ENCODE measurements at regions not wholly inside any gene's neighbourhood (a gene's known extent, or its start where the extent isn't known, plus 50 kb on each side); places are given as distances from the start of the nearest gene placed in this dataset.

GRCh38 chr1:195186544-195186943 is 1421.7 kb downstream of the KCNT2 start:
- WGBS (ENCODE audit: missing lambda C conversion rate): 46% methylated on average over 3 of the region's 3 CpGs
- ATAC-seq: no peak
- ChIA-PET CTCF (no interaction called here), POLR2A (no interaction called here)
- no peak overlapping the region for H3K4me2 ChIP-seq
- no peak overlapping the region for H3K4me3 ChIP-seq
- DNase-seq (ENCODE audit: low read depth in 1 of 2, low spot score in 1 of 2): no peak
- no peak for FAIRE-seq
- no peak for TF ChIP-seq JUN (IDR thresholded peaks at IDR 0.05)
- TF ChIP-seq EHF (CRISPR knock-in tag; IDR thresholded peaks at IDR 0.05): no peak
- TF ChIP-seq E2F6 (IDR thresholded peaks at IDR 0.05; ENCODE audit: borderline replicate concordance, low read depth): no peak
- no peak for TF ChIP-seq MAZ (IDR thresholded peaks at IDR 0.05; ENCODE audit: borderline replicate concordance, low read depth, low read length)
- TF ChIP-seq HOXB5 (CRISPR knock-in tag; IDR thresholded peaks at IDR 0.05): no peak
- no peak for TF ChIP-seq HOXA7 (CRISPR knock-in tag; IDR thresholded peaks at IDR 0.05)
- TF ChIP-seq CTCF (IDR thresholded peaks at IDR 0.05): no peak
- no peak for TF ChIP-seq CEBPB (IDR thresholded peaks at IDR 0.05)
- no peak for TF ChIP-seq ZNF302 (CRISPR knock-in tag; IDR thresholded peaks at IDR 0.05)
- no peak for TF ChIP-seq RARB (CRISPR knock-in tag; IDR thresholded peaks at IDR 0.05)
- TF ChIP-seq PHF8 (IDR thresholded peaks at IDR 0.05; ENCODE audit: borderline replicate concordance, low read depth): no peak
- no peak for TF ChIP-seq ZFP36 (IDR thresholded peaks at IDR 0.05; ENCODE audit: borderline replicate concordance, partially characterized antibody)
- no peak for TF ChIP-seq BCL3 (IDR thresholded peaks at IDR 0.05)
- no peak for TF ChIP-seq KDM5A (IDR thresholded peaks at IDR 0.05)
- H3K4me1 ChIP-seq: no peaks in the 10 kb centered on the region
- H3K9me3 ChIP-seq: no peaks in the 10 kb centered on the region
- no peak overlapping the region for H3K27ac ChIP-seq

- ChIA-PET POLR2A (no interaction called here), CTCF (no interaction called here)
- TF ChIP-seq BCL3 (IDR thresholded peaks at IDR 0.05) (no peak), REST (IDR thresholded peaks at IDR 0.05) (no peak), HDAC2 (IDR thresholded peaks at IDR 0.05) (no peak), MAX (IDR thresholded peaks at IDR 0.05) (no peak), KDM1A (IDR thresholded peaks at IDR 0.05; ENCODE audit: low read depth) (no peak), RFX5 (IDR thresholded peaks at IDR 0.05) (no peak), GATA3 (IDR thresholded peaks at IDR 0.05; ENCODE audit: borderline replicate concordance) (no peak), HMGXB4 (CRISPR knock-in tag; IDR thresholded peaks at IDR 0.05; ENCODE audit: borderline replicate concordance) (no peak), MYC (IDR thresholded peaks at IDR 0.05; ENCODE audit: borderline replicate concordance, low read length) (no peak), CHD4 (IDR thresholded peaks at IDR 0.05; ENCODE audit: borderline replicate concordance) (no peak), POLR2A (IDR thresholded peaks at IDR 0.05; ENCODE audit: low read length) (no peak), NPAS2 (CRISPR knock-in tag; IDR thresholded peaks at IDR 0.05; ENCODE audit: borderline replicate concordance) (no peak)
- H3K27ac ChIP-seq: no peak overlapping the region
- DNase-seq (ENCODE audit: low read depth in 1 of 2, low spot score in 1 of 2) (no peak), ATAC-seq (no peak), FAIRE-seq (no peak)
- no peak overlapping the region for H3K4me2 ChIP-seq
- no peaks in the 10 kb centered on the region for H3K4me1 ChIP-seq
- H3K4me3 ChIP-seq: no peak overlapping the region
- 17% methylated on average over 2 of the region's 2 CpGs for WGBS (ENCODE audit: missing lambda C conversion rate)
- no peaks in the 10 kb centered on the region for H3K9me3 ChIP-seq
These were observed 1422.5 kb downstream of the KCNT2 start for GRCh38 chr1:195185736-195186135.

Measured in A549 (cell line).